ENCODE measurements at regions not wholly inside any gene's neighbourhood (a gene's known extent, or its start where the extent isn't known, plus 50 kb on each side); places are given as distances from the start of the nearest gene placed in this dataset.

GRCh38 chr11:98365941-98366340 lies 654.8 kb upstream of the CNTN5 start:
- TF ChIP-seq CTCF (IDR thresholded peaks at IDR 0.05; ENCODE audit: low read depth, low read length) = no peak
- no peak for TF ChIP-seq POLR2A (IDR thresholded peaks at IDR 0.05; ENCODE audit: extremely low read depth, insufficient read length)
- TF ChIP-seq MAX (IDR thresholded peaks at IDR 0.05; ENCODE audit: low read depth, low read length) = no peak
- TF ChIP-seq MYC (IDR thresholded peaks at IDR 0.05; ENCODE audit: low read depth, low read length) = no peak

Measured in NB4 (cell line).